ENCODE measurements at regions not wholly inside any gene's neighbourhood (a gene's known extent, or its start where the extent isn't known, plus 50 kb on each side); places are given as distances from the start of the nearest gene placed in this dataset.
A peak's percentile ranks its signal among the peaks of the same experiment; 100 is the strongest.

- Histone ChIP-seq H3K36me3 (ENCODE audit: insufficient read depth, low read length) (no peaks in the 10 kb centered on the region), H3K9me3 (ENCODE audit: insufficient read depth, low read depth, low read length) (no peaks in the 10 kb centered on the region), H2AFZ (ENCODE audit: low read depth, low read length) (no peak overlapping the region), H3K9ac (ENCODE audit: low read length) (no peak overlapping the region), H3K79me2 (ENCODE audit: insufficient read depth, low read length) (no peaks in the 10 kb centered on the region), H3K4me1 (ENCODE audit: insufficient read depth, low read length) (no peaks in the 10 kb centered on the region), H3K4me2 (ENCODE audit: low read length) (no peak overlapping the region), H4K20me1 (ENCODE audit: insufficient read depth, low read length) (no peaks in the 10 kb centered on the region), H3K27me3 (ENCODE audit: insufficient read depth, low read length) (no peaks in the 10 kb centered on the region), H3K27ac (ENCODE audit: low read depth, low read length) (no peak overlapping the region), H3K4me3 (ENCODE audit: insufficient read depth, low read depth, low read length) (no peak overlapping the region)
- TF ChIP-seq EZH2 (IDR thresholded peaks at IDR 0.05; ENCODE audit: insufficient read depth, low read length) = no peak
- no peak for TF ChIP-seq CTCF (IDR thresholded peaks at IDR 0.05; ENCODE audit: insufficient read depth, low read depth, low read length)
- Mint-ChIP-seq H3K27me3 (ENCODE audit: low read depth, unreplicated experiment) (no peaks in the 10 kb centered on the region), H3K4me1 (ENCODE audit: low read depth, unreplicated experiment) (no peaks in the 10 kb centered on the region), H3K27ac (ENCODE audit: unreplicated experiment) (no peak overlapping the region), H3K36me3 (ENCODE audit: low read depth, unreplicated experiment) (no peaks in the 10 kb centered on the region), H3K4me3 (ENCODE audit: unreplicated experiment) (no peak overlapping the region), H3K9me3 (ENCODE audit: unreplicated experiment) (no peaks in the 10 kb centered on the region)
- peak; percentile 16 for DNase-seq (ENCODE audit: low read depth)
- no peak for FAIRE-seq
Measured at GRCh38 chr6:88454658-88455057, 288.5 kb upstream of the CNR1 start.

- Histone ChIP-seq H3K4me2 (ENCODE audit: low read length) (no peak overlapping the region), H3K9me3 (ENCODE audit: insufficient read depth, low read depth, low read length) (no peaks in the 10 kb centered on the region), H4K20me1 (ENCODE audit: insufficient read depth, low read length) (no peaks in the 10 kb centered on the region), H3K4me3 (ENCODE audit: insufficient read depth, low read depth, low read length) (no peak overlapping the region), H2AFZ (ENCODE audit: low read depth, low read length) (no peak overlapping the region), H3K27ac (ENCODE audit: low read depth, low read length) (no peak overlapping the region), H3K27me3 (ENCODE audit: insufficient read depth, low read length) (no peaks in the 10 kb centered on the region), H3K79me2 (ENCODE audit: insufficient read depth, low read length) (no peaks in the 10 kb centered on the region), H3K36me3 (ENCODE audit: insufficient read depth, low read length) (no peaks in the 10 kb centered on the region), H3K4me1 (ENCODE audit: insufficient read depth, low read length) (no peaks in the 10 kb centered on the region), H3K9ac (ENCODE audit: low read length) (no peak overlapping the region)
- Mint-ChIP-seq H3K27ac (ENCODE audit: unreplicated experiment) (no peak overlapping the region), H3K27me3 (ENCODE audit: low read depth, unreplicated experiment) (no peaks in the 10 kb centered on the region), H3K9me3 (ENCODE audit: unreplicated experiment) (no peaks in the 10 kb centered on the region), H3K36me3 (ENCODE audit: low read depth, unreplicated experiment) (no peaks in the 10 kb centered on the region), H3K4me3 (ENCODE audit: unreplicated experiment) (no peak overlapping the region), H3K4me1 (ENCODE audit: low read depth, unreplicated experiment) (no peaks in the 10 kb centered on the region)
- DNase-seq (ENCODE audit: low read depth) = no peak
- TF ChIP-seq CTCF (IDR thresholded peaks at IDR 0.05; ENCODE audit: insufficient read depth, low read depth, low read length) (no peak), EZH2 (IDR thresholded peaks at IDR 0.05; ENCODE audit: insufficient read depth, low read length) (no peak)
- FAIRE-seq = no peak
Measured at GRCh38 chr6:88449770-88450169, 283.6 kb upstream of the CNR1 start.

- no peak overlapping the region for H2AFZ ChIP-seq (ENCODE audit: low read depth, low read length)
- TF ChIP-seq EZH2 (IDR thresholded peaks at IDR 0.05; ENCODE audit: insufficient read depth, low read length) (no peak), CTCF (IDR thresholded peaks at IDR 0.05; ENCODE audit: insufficient read depth, low read depth, low read length) (no peak)
- no peaks in the 10 kb centered on the region for H3K9me3 ChIP-seq (ENCODE audit: insufficient read depth, low read depth, low read length)
- no peak overlapping the region for H3K9ac ChIP-seq (ENCODE audit: low read length)
- no peak overlapping the region for H3K27ac ChIP-seq (ENCODE audit: low read depth, low read length)
- Mint-ChIP-seq H3K36me3 (ENCODE audit: low read depth, unreplicated experiment) (no peaks in the 10 kb centered on the region), H3K27ac (ENCODE audit: unreplicated experiment) (no peak overlapping the region), H3K4me1 (ENCODE audit: low read depth, unreplicated experiment) (no peaks in the 10 kb centered on the region), H3K4me3 (ENCODE audit: unreplicated experiment) (no peak overlapping the region), H3K27me3 (ENCODE audit: low read depth, unreplicated experiment) (no peaks in the 10 kb centered on the region), H3K9me3 (ENCODE audit: unreplicated experiment) (no peaks in the 10 kb centered on the region)
- no peak overlapping the region for H3K4me3 ChIP-seq (ENCODE audit: insufficient read depth, low read depth, low read length)
- FAIRE-seq (no peak), DNase-seq (ENCODE audit: low read depth) (no peak)
- no peaks in the 10 kb centered on the region for H4K20me1 ChIP-seq (ENCODE audit: insufficient read depth, low read length)
- H3K36me3 ChIP-seq (ENCODE audit: insufficient read depth, low read length) = no peaks in the 10 kb centered on the region
- no peaks in the 10 kb centered on the region for H3K79me2 ChIP-seq (ENCODE audit: insufficient read depth, low read length)
- H3K4me2 ChIP-seq (ENCODE audit: low read length) = no peak overlapping the region
- H3K4me1 ChIP-seq (ENCODE audit: insufficient read depth, low read length) = no peaks in the 10 kb centered on the region
- H3K27me3 ChIP-seq (ENCODE audit: insufficient read depth, low read length) = no peaks in the 10 kb centered on the region
Measured at GRCh38 chr6:88445188-88445965, 279.2 kb upstream of the CNR1 start.

Data from astrocyte (in vitro differentiated cells and primary cell).